ENCODE measurements at regions not wholly inside any gene's neighbourhood (a gene's known extent, or its start where the extent isn't known, plus 50 kb on each side); places are given as distances from the start of the nearest gene placed in this dataset.
"Not testable (repeated sequence)": the region's sequence is repeated elsewhere in the genome, so short reads cannot be mapped to it uniquely, and the experiment has no call there.

- no peak for DNase-seq (ENCODE audit: low read depth)
These were observed 289.7 kb upstream of the ID4 start for GRCh38 chr6:19547507-19547906.

GRCh38 chr6:19549109-19549508, 288.1 kb upstream of the ID4 start:
- peak; percentile 7 for DNase-seq (ENCODE audit: low read depth)

GRCh38 chr6:19550380-19550779, 286.8 kb upstream of the ID4 start:
- no peak for DNase-seq (ENCODE audit: low read depth)

GRCh38 chr6:19551611-19552010, 285.6 kb upstream of the ID4 start:
- DNase-seq (ENCODE audit: low read depth): no peak

- DNase-seq (ENCODE audit: low read depth): no peak
These were observed 285.1 kb upstream of the ID4 start for GRCh38 chr6:19552076-19552475.

GRCh38 chr6:19552588-19552987, 284.6 kb upstream of the ID4 start:
- DNase-seq (ENCODE audit: low read depth): no peak

- no peak for DNase-seq (ENCODE audit: low read depth)
These were observed 282.6 kb upstream of the ID4 start for GRCh38 chr6:19554356-19555225.

GRCh38 chr6:19557191-19557590, 280.0 kb upstream of the ID4 start:
- no peak for DNase-seq (ENCODE audit: low read depth)

GRCh38 chr6:19558201-19558600, 279.0 kb upstream of the ID4 start:
- DNase-seq (ENCODE audit: low read depth): no peak

GRCh38 chr6:19558934-19559333, 278.2 kb upstream of the ID4 start:
- no peak for DNase-seq (ENCODE audit: low read depth)

GRCh38 chr6:19562468-19562867, 274.7 kb upstream of the ID4 start:
- DNase-seq (ENCODE audit: low read depth): no peak

- no peak for DNase-seq (ENCODE audit: low read depth)
These were observed 267.6 kb upstream of the ID4 start for GRCh38 chr6:19569563-19569962.

- no peak for DNase-seq (ENCODE audit: low read depth)
These were observed 266.0 kb upstream of the ID4 start for GRCh38 chr6:19571176-19571575.

GRCh38 chr6:19578481-19578880, 258.7 kb upstream of the ID4 start:
- peak; percentile 20 for DNase-seq (ENCODE audit: low read depth)

GRCh38 chr6:19584207-19584606, 253.0 kb upstream of the ID4 start:
- DNase-seq (ENCODE audit: low read depth): not testable (repeated sequence)

- DNase-seq (ENCODE audit: low read depth): no peak
These were observed 249.8 kb upstream of the ID4 start for GRCh38 chr6:19587238-19587942.

GRCh38 chr6:19590501-19591131, 246.6 kb upstream of the ID4 start:
- no peak for DNase-seq (ENCODE audit: low read depth)

GRCh38 chr6:19597809-19598320, 239.3 kb upstream of the ID4 start:
- DNase-seq (ENCODE audit: low read depth): no peak

- DNase-seq (ENCODE audit: low read depth): no peak
These were observed 237.2 kb upstream of the ID4 start for GRCh38 chr6:19599796-19600464.

- DNase-seq (ENCODE audit: low read depth): no peak
These were observed 234.6 kb upstream of the ID4 start for GRCh38 chr6:19602434-19603013.

- no peak for DNase-seq (ENCODE audit: low read depth)
These were observed 233.4 kb upstream of the ID4 start for GRCh38 chr6:19603721-19604120.

- DNase-seq (ENCODE audit: low read depth): no peak
These were observed 231.5 kb upstream of the ID4 start for GRCh38 chr6:19605624-19606023.

All from EH (cell line).